Stimulated activated CD8-positive, alpha-beta memory T cell treated with anti-CD3 and anti-CD28 coated beads, Interleukin-4, amount 100 ng/mL, for 24 hours (primary cell): ENCODE measurements at regions not wholly inside any gene's neighbourhood (a gene's known extent, or its start where the extent isn't known, plus 50 kb on each side); places are given as distances from the start of the nearest gene placed in this dataset.

Source experiments
- DNase-seq: peaks from one replicate; pipeline ENCODE4 v3.0.0-alpha.2; 2020; ENCODE audit warnings: low read depth

DNA sequence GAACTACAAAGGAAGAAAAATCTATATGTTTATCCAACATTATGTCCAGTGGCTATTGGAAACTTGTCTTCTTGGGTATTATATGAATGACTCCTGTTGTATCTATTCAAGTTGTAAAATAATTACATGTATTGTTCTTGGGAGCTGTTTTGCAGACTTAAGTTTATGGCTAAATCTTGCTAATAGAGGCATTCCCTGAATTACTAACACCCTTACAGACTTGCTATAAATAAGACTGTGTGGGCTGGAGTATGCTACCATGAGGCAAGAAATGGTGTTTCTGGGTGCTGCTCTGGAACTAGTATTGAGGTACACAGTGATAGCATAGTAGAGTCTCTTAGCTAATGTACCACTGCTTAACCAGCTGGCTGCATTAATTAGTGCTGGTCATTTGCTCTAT, 155.1 kb downstream of the HIPK3 start:
- no peak for DNase-seq

DNA sequence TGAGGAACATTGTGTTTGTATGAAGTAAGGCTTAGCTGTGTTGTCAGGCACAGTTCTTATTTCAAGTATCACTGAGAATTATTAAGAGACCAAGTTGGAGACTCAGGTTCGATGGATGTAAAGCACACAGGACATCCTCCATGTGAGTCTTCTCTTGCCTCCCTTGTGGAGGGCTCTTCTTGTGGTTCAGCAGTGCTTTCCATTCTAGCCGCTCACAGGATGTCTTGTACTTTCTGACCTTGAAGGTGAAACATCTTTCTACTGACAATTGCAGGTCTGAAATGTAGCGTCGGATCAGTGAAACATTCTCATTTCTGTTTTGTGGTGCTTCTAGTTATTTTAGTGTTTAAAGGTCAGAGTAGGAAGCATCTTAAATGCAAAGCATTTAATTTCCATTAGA, 154.6 kb downstream of the HIPK3 start:
- no peak for DNase-seq

DNA sequence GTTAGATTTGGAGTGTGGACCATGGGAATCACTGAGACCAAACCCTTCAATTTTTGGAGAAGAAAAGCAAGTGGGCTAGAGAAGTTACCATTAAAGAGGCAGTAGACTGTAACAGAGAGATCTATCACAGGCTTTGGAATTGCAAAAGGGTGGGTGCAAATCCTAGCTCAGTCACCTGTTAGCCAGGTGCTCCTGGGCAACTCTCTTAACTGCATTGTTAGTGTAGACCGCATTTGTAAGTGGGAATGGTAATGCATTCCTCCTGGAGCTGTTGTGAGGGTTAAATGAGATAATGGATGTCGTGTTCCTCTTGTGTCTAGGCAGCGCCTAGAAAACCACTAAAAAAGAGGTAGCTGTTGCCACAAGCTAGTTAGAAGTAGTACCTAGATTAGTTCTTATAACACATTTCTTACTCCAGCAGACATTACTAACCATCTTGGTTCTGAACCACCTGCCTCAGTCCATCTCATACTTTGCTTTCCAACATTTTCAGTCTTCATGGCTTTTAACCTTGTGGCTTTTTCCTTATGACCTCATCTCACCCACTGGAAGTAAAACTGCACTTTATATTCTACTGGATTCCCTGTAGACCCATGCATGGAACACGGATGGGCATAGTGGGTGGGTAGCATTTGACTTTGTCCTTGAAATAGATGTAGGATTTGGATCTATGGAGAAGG, 153.0 kb downstream of the HIPK3 start:
- DNase-seq = no peak
